A172 (cell line): ENCODE measurements at regions not wholly inside any gene's neighbourhood (a gene's known extent, or its start where the extent isn't known, plus 50 kb on each side); places are given as distances from the start of the nearest gene placed in this dataset.

Source experiments
- DNase-seq: peaks from one replicate; pipeline ENCODE4 v3.0.0-alpha.2; 2015; ENCODE audit warnings: low spot score

- DNase-seq = no peak
These were observed 1241.5 kb downstream of the BRD1 start for GRCh38 chr22:48585916-48586798.

- no peak for DNase-seq
These were observed 1243.5 kb downstream of the BRD1 start for GRCh38 chr22:48584170-48584569.

GRCh38 chr22:48581796-48582469 is 1245.7 kb downstream of the BRD1 start:
- no peak for DNase-seq

- no peak for DNase-seq
These were observed 1246.4 kb downstream of the BRD1 start for GRCh38 chr22:48581205-48581766.

GRCh38 chr22:48580481-48580970 is 1247.1 kb downstream of the BRD1 start:
- DNase-seq = no peak

- DNase-seq = no peak
These were observed 1247.8 kb downstream of the BRD1 start for GRCh38 chr22:48579928-48580309.

GRCh38 chr22:48579043-48579927 is 1248.4 kb downstream of the BRD1 start:
- DNase-seq = no peak

- no peak for DNase-seq
These were observed 1249.3 kb downstream of the BRD1 start for GRCh38 chr22:48578138-48579042.

GRCh38 chr22:48577691-48578090 is 1250.0 kb downstream of the BRD1 start:
- DNase-seq = no peak

- no peak for DNase-seq
These were observed 1250.5 kb downstream of the BRD1 start for GRCh38 chr22:48577014-48577690.

- DNase-seq = no peak
These were observed 1251.2 kb downstream of the BRD1 start for GRCh38 chr22:48576333-48577013.

- no peak for DNase-seq
These were observed 1251.9 kb downstream of the BRD1 start for GRCh38 chr22:48575618-48576332.

GRCh38 chr22:48574776-48575617 is 1252.7 kb downstream of the BRD1 start:
- DNase-seq = peak; percentile 16

- no peak for DNase-seq
These were observed 1253.9 kb downstream of the BRD1 start for GRCh38 chr22:48573766-48574165.

- DNase-seq = no peak
These were observed 1254.7 kb downstream of the BRD1 start for GRCh38 chr22:48572951-48573350.

GRCh38 chr22:48570912-48571311 is 1256.8 kb downstream of the BRD1 start:
- DNase-seq = no peak

- DNase-seq = no peak
These were observed 1258.0 kb downstream of the BRD1 start for GRCh38 chr22:48569476-48570233.
